Spleen (tissue), 11 donors: ENCODE measurements at regions not wholly inside any gene's neighbourhood (a gene's known extent, or its start where the extent isn't known, plus 50 kb on each side); places are given as distances from the start of the nearest gene placed in this dataset.

Experiments used
- DNase-seq: peaks from one replicate; pipeline ENCODE4 v3.0.0-alpha.2; 2020
- H3K27ac ChIP-seq, 8 donors: fragments of 200-600 bp; sonication (generic) in 7 of 8; 1 replicate in 4 of 8; 2 replicates in 4 of 8; pipeline versions ENCODE4 v1.5.0 to v1.8.0; 2016 to 2021; ENCODE audit warnings: inconsistent platforms in 4 of 8, mild to moderate bottlenecking in 4 of 8, moderate library complexity in 1 of 8
- H3K27me3 ChIP-seq, 7 donors: fragments of 200-600 bp; sonication (generic) in 6 of 7; replicated peaks in 1 of 7; 1 replicate in 4 of 7; 2 replicates in 3 of 7; pipeline versions ENCODE4 v1.5.0 to v1.8.0; 2016 to 2021; ENCODE audit warnings: inconsistent platforms in 3 of 7, mild to moderate bottlenecking in 1 of 7
- H3K36me3 ChIP-seq, 6 donors: fragments of 200-600 bp; sonication (generic) in 5 of 6; 1 replicate in 4 of 6; 2 replicates in 2 of 6; pipeline versions ENCODE4 v1.5.0 to v1.8.0; 2016 to 2021; ENCODE audit warnings: inconsistent platforms in 2 of 6
- H3K4me1 ChIP-seq, 6 donors: fragments of 200-600 bp; sonication (generic) in 5 of 6; 1 replicate in 3 of 6; 2 replicates in 3 of 6; pipeline versions ENCODE4 v1.5.0 to v1.8.0; 2016 to 2021; ENCODE audit warnings: inconsistent platforms in 3 of 6
- H3K4me3 ChIP-seq, 8 donors: fragments of 200-600 bp; sonication (generic) in 7 of 8; 1 replicate in 4 of 8; 2 replicates in 4 of 8; pipeline versions ENCODE4 v1.5.0 to v1.8.0; 2016 to 2021; ENCODE audit warnings: inconsistent platforms in 4 of 8, mild to moderate bottlenecking in 4 of 8, moderate library complexity in 2 of 8
- H3K9me3 ChIP-seq, 8 donors: fragments of 200-600 bp; sonication (generic) in 7 of 8; 1 replicate in 4 of 8; 2 replicates in 4 of 8; pipeline versions ENCODE4 v1.5.0 to v1.8.0; 2016 to 2021; ENCODE audit warnings: inconsistent platforms in 4 of 8
- CTCF ChIP-seq, 11 experiments: fragments of 200-600 bp in 7 of 11; fragments of 450-650 bp in 4 of 11; sonication (generic) in 4 of 11; IDR thresholded peaks in 8 of 11; conservative IDR thresholded peaks in 3 of 11; 1 replicate in 7 of 11; 2 replicates in 4 of 11; pipeline versions ENCODE4 v1.4.0 to v1.8.0; 2016 to 2021; ENCODE audit warnings: antibody characterized with exemption in 11 of 11, inconsistent platforms in 4 of 11, mild to moderate bottlenecking in 1 of 11
- POLR2A ChIP-seq, 3 donors: fragments of 450-650 bp; IDR thresholded peaks; one replicate each; pipeline ENCODE4 v1.5.1; 2017; ENCODE audit warnings: antibody characterized with exemption in 3 of 3, mild to moderate bottlenecking in 1 of 3
- POLR2AphosphoS5 ChIP-seq, 3 donors: sonication (generic); formaldehyde crosslinking; IDR thresholded peaks; one replicate each; pipeline ENCODE4 v1.5.1; 2017; ENCODE audit warnings: antibody characterized with exemption in 3 of 3
- WGBS, 5 donors: extraction: QIAGEN DNeasy Blood & Tissue Kit in 3 of 5; methylation state at CpG; one replicate each; pipeline versions ENCODE4 v1.1.5 to v1.1.7; 2013 to 2018; 5-methylcytosine and 5-hydroxymethylcytosine counted together
- intact Hi-C: fragments of 100-400 bp; cut with DNase I; formaldehyde crosslinking; loops from one replicate; pipeline ENCODE4 v1.15.0; 2023; ENCODE audit warnings: low total_unique reads
- donor health status: healthy with polysubstance abuse.
- donor health status: DM: no; HTN: no; CAD: no; lungs with moderate emphysema.
- donor health status: DM: no; HTN: no; CAD: no.
- donor health status: Bipolar disorder and iron deficiency.
- donor health status: healthy.
- donor health status: DM: no; HTN: no; CAD: no.
- donor health status: DM: yes; HTN: yes; CAD: no.

GRCh38 chr13:82560889-82561288, 1321.4 kb downstream of the SLITRK1 start:
- H3K9me3 ChIP-seq: peaks cover 0 to under 1% (median 0%) of the 10 kb centered on the region in 8 donors
- TF ChIP-seq CTCF (IDR thresholded peaks at IDR 0.05 in 8 of 11, conservative IDR thresholded peaks at IDR 0.05 in 3 of 11): no peak
- no peak for TF ChIP-seq POLR2AphosphoS5 (IDR thresholded peaks at IDR 0.05)
- TF ChIP-seq POLR2A (IDR thresholded peaks at IDR 0.05): no peak
- H3K4me3 ChIP-seq: no peak overlapping the region

GRCh38 chr13:82522872-82523271, 1359.4 kb downstream of the SLITRK1 start:
- Histone ChIP-seq H3K4me3 (no peak overlapping the region), H3K27me3 (no peaks in the 10 kb centered on the region), H3K9me3 (peaks cover 0 to 4% (median 0%) of the 10 kb centered on the region in 8 donors), H3K27ac (no peak overlapping the region), H3K36me3 (no peaks in the 10 kb centered on the region), H3K4me1 (no peaks in the 10 kb centered on the region)
- intact Hi-C loops: no loop called here
- DNase-seq: no peak
- 32 to 56% (median 44%) methylated on average over 1 of the region's 1 CpG for WGBS, 5 donors
- TF ChIP-seq CTCF (IDR thresholded peaks at IDR 0.05 in 8 of 11, conservative IDR thresholded peaks at IDR 0.05 in 3 of 11): no peak
- TF ChIP-seq POLR2AphosphoS5 (IDR thresholded peaks at IDR 0.05): no peak
- TF ChIP-seq POLR2A (IDR thresholded peaks at IDR 0.05): no peak

More at GRCh38 chr13:82560889-82561288, 1321.4 kb downstream of the SLITRK1 start:
- no peak for DNase-seq
- intact Hi-C loops: no loop called here
- H3K27me3 ChIP-seq: no peaks in the 10 kb centered on the region
- no peaks in the 10 kb centered on the region for H3K36me3 ChIP-seq
- WGBS, 5 donors: 72 to 92% (median 88%) methylated on average over 1 of the region's 1 CpG
- no peaks in the 10 kb centered on the region for H3K4me1 ChIP-seq
- no peak overlapping the region for H3K27ac ChIP-seq

- DNase-seq: no peak
- TF ChIP-seq POLR2A (IDR thresholded peaks at IDR 0.05) (no peak), CTCF (IDR thresholded peaks at IDR 0.05 in 8 of 11, conservative IDR thresholded peaks at IDR 0.05 in 3 of 11) (no peak), POLR2AphosphoS5 (IDR thresholded peaks at IDR 0.05) (no peak)
- intact Hi-C loops: no loop called here
- Histone ChIP-seq H3K9me3 (peaks cover 0 to 25% (median 0%) of the 10 kb centered on the region in 8 donors), H3K4me3 (no peak overlapping the region), H3K4me1 (no peaks in the 10 kb centered on the region), H3K27me3 (no peaks in the 10 kb centered on the region), H3K36me3 (no peaks in the 10 kb centered on the region), H3K27ac (no peak overlapping the region)
- WGBS, 5 donors: 46 to 80% (median 52%) methylated on average over 1 of the region's 1 CpG
These were observed 1375.4 kb downstream of the SLITRK1 start for GRCh38 chr13:82506805-82507414.

GRCh38 chr13:82501834-82502233, 1380.4 kb downstream of the SLITRK1 start:
- DNase-seq: no peak
- Histone ChIP-seq H3K27me3 (no peaks in the 10 kb centered on the region), H3K36me3 (no peaks in the 10 kb centered on the region), H3K4me1 (no peaks in the 10 kb centered on the region), H3K27ac (no peak overlapping the region), H3K4me3 (no peak overlapping the region), H3K9me3 (peaks cover 0 to 12% (median 0%) of the 10 kb centered on the region in 8 donors)
- no peak for TF ChIP-seq CTCF (IDR thresholded peaks at IDR 0.05 in 8 of 11, conservative IDR thresholded peaks at IDR 0.05 in 3 of 11)
- TF ChIP-seq POLR2A (IDR thresholded peaks at IDR 0.05): no peak
- no peak for TF ChIP-seq POLR2AphosphoS5 (IDR thresholded peaks at IDR 0.05)
- intact Hi-C loops: no loop called here
